ENCODE measurements at regions not wholly inside any gene's neighbourhood (a gene's known extent, or its start where the extent isn't known, plus 50 kb on each side); places are given as distances from the start of the nearest gene placed in this dataset.

DNA sequence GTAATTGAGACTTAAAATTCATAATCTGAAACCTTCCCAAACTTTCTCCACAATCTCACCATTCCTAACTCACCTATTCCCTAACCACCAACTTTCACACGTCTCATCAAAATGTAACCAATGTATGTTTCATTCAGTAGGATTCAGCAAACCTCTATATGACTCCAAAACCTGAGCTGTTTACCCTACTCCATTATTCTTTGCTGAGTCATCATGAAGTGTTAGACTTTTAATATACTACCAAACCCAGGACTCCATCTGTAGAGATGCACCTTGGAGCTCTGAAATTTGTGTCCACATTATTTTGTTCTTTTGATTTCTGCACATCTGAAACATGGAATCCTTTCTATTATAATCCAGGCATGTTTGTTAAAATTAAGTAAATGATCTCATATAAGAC lies 727.0 kb upstream of the PIK3C3 start:
- Mint-ChIP-seq H3K9me3 (peaks cover 8 to 15% of the 10 kb centered on the region in 2 donors), H3K4me1 (ENCODE audit: low read depth in 2 of 2) (no peaks in the 10 kb centered on the region), H3K4me3 (no peak overlapping the region), H3K36me3 (ENCODE audit: insufficient read depth) (peaks cover 3% of the 10 kb centered on the region), H3K27me3 (no peaks in the 10 kb centered on the region), H3K27ac (no peak overlapping the region)
- no peak for DNase-seq
- ATAC-seq (replicated peaks): no peak

DNA sequence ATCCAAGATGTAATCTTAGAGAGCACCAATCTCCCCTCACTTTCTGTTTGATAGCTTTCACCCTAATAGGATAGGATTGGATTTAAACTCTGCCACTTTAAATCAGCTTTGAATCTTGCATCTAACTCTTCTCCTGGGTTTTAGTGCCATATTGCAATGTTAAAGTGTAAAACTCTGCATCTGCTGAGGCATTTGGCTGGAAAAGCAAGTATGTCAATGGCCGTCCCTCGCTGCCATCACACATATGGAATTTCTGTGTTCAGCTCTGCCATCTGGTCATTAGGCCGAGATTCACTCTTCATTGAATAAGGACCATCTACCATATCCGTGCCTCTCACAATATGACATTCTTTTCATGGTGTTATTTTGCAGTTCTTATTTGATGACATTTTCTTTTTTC lies 728.1 kb upstream of the PIK3C3 start:
- Mint-ChIP-seq H3K27ac (no peak overlapping the region), H3K4me3 (no peak overlapping the region), H3K27me3 (no peaks in the 10 kb centered on the region), H3K36me3 (ENCODE audit: insufficient read depth) (peaks cover 3% of the 10 kb centered on the region), H3K4me1 (ENCODE audit: low read depth in 2 of 2) (no peaks in the 10 kb centered on the region), H3K9me3 (peaks cover 8 to 25% of the 10 kb centered on the region in 2 donors)
- DNase-seq (no peak), ATAC-seq (replicated peaks) (no peak)

DNA sequence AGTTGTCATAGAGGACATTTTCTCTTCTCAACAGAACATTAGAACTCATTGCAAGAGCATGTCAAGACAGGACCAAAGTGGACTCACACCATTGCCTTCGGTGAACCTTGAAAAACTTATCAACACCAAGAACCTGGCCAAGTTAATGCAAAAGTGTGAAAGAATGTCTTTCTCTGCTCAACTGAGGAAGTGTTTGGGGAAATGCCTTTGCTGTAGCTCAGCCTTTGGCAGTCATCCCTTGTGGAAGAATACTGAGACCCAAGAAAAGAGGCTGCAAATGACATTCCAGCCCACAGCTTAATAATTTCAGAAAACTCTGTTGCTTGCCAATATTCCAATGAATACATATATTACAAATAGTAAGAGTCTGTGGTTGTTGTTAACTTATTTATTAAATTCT lies 728.8 kb upstream of the PIK3C3 start:
- peaks cover 8 to 27% of the 10 kb centered on the region in 2 donors for H3K9me3 Mint-ChIP-seq
- H3K4me1 Mint-ChIP-seq (ENCODE audit: low read depth in 2 of 2): no peaks in the 10 kb centered on the region
- DNase-seq: no peak
- peaks cover 3% of the 10 kb centered on the region for H3K36me3 Mint-ChIP-seq (ENCODE audit: insufficient read depth)
- no peaks in the 10 kb centered on the region for H3K27me3 Mint-ChIP-seq
- ATAC-seq (replicated peaks): no peak
- no peak overlapping the region for H3K4me3 Mint-ChIP-seq
- H3K27ac Mint-ChIP-seq: no peak overlapping the region

DNA sequence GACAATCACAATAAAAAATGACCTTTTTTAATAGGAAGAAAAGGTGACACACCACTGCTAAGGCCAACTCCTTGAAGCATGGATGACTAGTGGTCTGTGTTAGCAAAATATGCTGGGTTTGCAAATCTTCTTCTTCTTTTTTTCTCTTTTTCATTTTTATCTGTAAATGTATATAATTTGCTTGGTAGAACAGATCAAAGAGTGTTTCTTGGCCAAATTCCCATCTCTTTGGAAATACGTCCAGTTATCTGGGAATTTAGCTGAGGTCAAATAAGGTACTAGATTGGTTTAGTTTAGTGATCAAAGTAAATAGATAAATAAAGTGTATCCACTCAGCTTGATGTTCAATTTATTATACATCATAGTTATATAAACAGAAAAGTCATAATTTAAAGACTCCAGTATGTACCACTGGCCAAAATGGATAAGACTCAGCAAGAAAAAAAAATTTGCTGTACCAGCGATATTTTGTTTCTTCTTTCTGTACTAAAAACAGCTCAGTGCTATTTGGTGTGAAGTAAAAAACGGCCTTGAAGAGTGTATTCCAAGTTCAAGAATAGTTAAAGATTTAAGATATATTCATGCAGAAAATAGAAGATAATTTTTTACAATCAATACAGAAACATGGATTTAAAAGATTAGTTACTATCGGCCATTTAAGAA lies 738.6 kb upstream of the PIK3C3 start:
- H3K27me3 Mint-ChIP-seq: no peaks in the 10 kb centered on the region
- DNase-seq: no peak

DNA sequence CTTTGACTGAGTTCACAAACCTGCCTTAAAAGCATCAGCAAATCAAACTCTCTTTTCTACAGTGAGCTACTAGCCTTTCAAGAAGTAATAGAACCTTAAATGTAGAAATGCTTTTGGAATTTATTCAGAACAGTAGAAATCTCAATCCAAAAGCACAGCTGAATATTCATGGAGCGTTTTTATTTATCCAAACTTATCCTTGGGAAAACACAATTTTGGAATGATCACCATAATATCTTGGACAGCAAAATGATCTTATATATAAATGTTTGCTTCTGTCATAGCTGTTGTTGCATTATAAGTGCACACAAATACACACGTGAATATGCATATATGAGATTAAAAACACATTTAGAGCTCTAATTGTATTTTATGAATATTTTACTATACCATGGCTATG lies 747.3 kb upstream of the PIK3C3 start:
- DNase-seq: no peak
- H3K27me3 Mint-ChIP-seq: no peaks in the 10 kb centered on the region
- no peak overlapping the region for H3K27ac Mint-ChIP-seq
- no peaks in the 10 kb centered on the region for H3K36me3 Mint-ChIP-seq (ENCODE audit: insufficient read depth)
- peaks cover 4 to 5% of the 10 kb centered on the region in 2 donors for H3K9me3 Mint-ChIP-seq
- no peak overlapping the region for H3K4me3 Mint-ChIP-seq
- H3K4me1 Mint-ChIP-seq (ENCODE audit: low read depth in 2 of 2): no peaks in the 10 kb centered on the region
- ATAC-seq (replicated peaks): no peak

More for the DNA sequence above, 738.6 kb upstream of the PIK3C3 start:
- Mint-ChIP-seq H3K36me3 (ENCODE audit: insufficient read depth) (no peaks in the 10 kb centered on the region), H3K9me3 (peaks cover 7% of the 10 kb centered on the region in 2 donors), H3K4me3 (no peak overlapping the region), H3K4me1 (ENCODE audit: low read depth in 2 of 2) (no peaks in the 10 kb centered on the region), H3K27ac (no peak overlapping the region)
- ATAC-seq (replicated peaks): no peak

- peaks cover 0 to 2% of the 10 kb centered on the region in 2 donors for H3K9me3 Mint-ChIP-seq
- ATAC-seq (replicated peaks) (no peak), DNase-seq (no peak)
- no peaks in the 10 kb centered on the region for H3K4me1 Mint-ChIP-seq (ENCODE audit: low read depth in 2 of 2)
- no peaks in the 10 kb centered on the region for H3K27me3 Mint-ChIP-seq
- H3K4me3 Mint-ChIP-seq: no peak overlapping the region
- no peak overlapping the region for H3K27ac Mint-ChIP-seq
- H3K36me3 Mint-ChIP-seq (ENCODE audit: insufficient read depth): no peaks in the 10 kb centered on the region
These were observed 748.6 kb upstream of the PIK3C3 start for GRCh38 chr18:41206341-41206830.

- Mint-ChIP-seq H3K27ac (no peak overlapping the region), H3K27me3 (no peaks in the 10 kb centered on the region), H3K36me3 (ENCODE audit: insufficient read depth) (no peaks in the 10 kb centered on the region), H3K9me3 (peaks cover 2 to 7% of the 10 kb centered on the region in 2 donors), H3K4me1 (ENCODE audit: low read depth in 2 of 2) (no peaks in the 10 kb centered on the region), H3K4me3 (no peak overlapping the region)
- ATAC-seq (replicated peaks) (no peak), DNase-seq (no peak)
These were observed 755.8 kb upstream of the PIK3C3 start for GRCh38 chr18:41199212-41199611.

DNA sequence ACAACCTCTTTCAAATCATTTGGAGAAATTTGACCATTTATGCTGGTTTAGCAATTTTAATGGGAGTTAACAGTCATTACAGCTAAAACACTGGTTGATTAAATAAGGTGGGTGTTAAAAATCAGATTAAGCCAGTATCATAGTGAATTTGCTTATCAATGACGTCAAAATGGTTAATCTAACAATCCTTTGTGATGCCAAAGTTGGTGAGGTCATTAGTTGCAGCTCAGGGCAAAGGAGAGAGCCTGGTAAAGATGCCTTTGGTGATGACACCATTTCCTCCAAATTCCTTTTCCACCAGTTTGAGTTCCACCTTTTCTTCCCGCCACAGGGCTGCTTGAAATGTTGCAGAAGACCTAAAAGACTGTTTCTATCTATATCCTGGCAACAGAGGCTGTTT lies 757.1 kb upstream of the PIK3C3 start:
- Mint-ChIP-seq H3K27ac (no peak overlapping the region), H3K27me3 (no peaks in the 10 kb centered on the region), H3K9me3 (peaks cover 6 to 14% of the 10 kb centered on the region in 2 donors), H3K4me1 (ENCODE audit: low read depth in 2 of 2) (no peaks in the 10 kb centered on the region), H3K4me3 (no peak overlapping the region), H3K36me3 (ENCODE audit: insufficient read depth) (no peaks in the 10 kb centered on the region)
- no peak for ATAC-seq (replicated peaks)
- DNase-seq: no peak

DNA sequence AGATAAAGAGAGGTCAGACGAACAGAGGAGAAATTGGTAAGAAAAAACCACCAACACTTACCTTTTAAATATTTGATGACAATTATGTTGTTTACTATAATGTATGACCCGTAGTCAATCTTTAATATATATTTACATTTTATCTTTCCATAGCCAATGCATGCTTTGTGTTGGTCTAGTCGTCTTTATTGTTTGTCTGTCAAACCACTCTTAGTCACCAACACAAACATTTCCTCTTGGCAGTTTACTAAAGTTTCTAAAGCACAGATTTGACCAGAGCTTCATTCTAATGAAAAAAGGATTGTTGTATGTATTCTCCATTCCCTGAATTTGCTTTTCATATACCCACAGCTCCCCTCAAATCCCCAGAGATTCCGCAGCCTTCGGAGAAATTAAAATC lies 784.7 kb upstream of the PIK3C3 start:
- H3K4me3 Mint-ChIP-seq: no peak overlapping the region
- no peak for DNase-seq
- H3K27ac Mint-ChIP-seq: no peak overlapping the region
- H3K36me3 Mint-ChIP-seq (ENCODE audit: insufficient read depth): no peaks in the 10 kb centered on the region
- no peaks in the 10 kb centered on the region for H3K27me3 Mint-ChIP-seq
- no peak for ATAC-seq (replicated peaks)
- no peaks in the 10 kb centered on the region for H3K4me1 Mint-ChIP-seq (ENCODE audit: low read depth in 2 of 2)
- peaks cover 6 to 14% of the 10 kb centered on the region in 2 donors for H3K9me3 Mint-ChIP-seq

DNA sequence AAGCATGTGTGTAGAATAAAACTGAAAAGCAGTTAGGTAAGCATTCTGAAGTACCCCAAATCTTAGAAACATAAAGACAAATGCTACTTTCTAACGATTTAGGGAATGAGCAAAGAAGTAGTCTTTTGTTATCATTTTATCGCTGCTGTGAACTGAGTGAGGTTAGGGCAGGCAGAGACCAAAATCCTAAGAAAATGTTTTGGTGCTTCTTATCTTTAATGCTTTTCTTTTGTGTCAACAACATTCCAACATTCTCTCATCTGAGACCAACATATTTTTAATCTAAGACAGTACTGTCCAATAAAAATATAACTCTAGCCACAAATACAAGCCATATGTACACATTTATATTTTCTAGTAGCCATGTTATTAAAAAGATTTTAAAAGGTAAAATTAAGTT lies 789.4 kb upstream of the PIK3C3 start:
- DNase-seq: no peak
- no peak for ATAC-seq (replicated peaks)

DNA sequence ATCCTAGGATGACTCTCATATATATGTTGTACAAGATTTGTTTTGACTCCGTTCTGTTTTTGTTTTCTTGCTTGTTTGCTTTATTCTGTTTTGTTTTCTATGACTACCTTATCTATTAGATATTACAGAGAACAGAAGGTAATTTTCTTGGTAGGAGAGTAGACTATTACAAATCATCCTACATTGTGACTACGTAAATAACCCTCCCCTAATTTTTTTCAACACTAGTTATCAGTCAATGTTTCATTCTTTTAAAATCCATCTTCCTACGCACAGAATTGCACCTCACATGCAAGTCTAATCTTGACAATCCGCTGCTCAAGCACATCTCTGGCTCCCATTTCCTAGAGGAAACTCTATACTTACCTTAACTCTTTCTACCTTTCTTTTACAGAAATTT lies 792.3 kb upstream of the PIK3C3 start:
- H3K27me3 Mint-ChIP-seq: no peaks in the 10 kb centered on the region
- ATAC-seq (replicated peaks): no peak
- H3K36me3 Mint-ChIP-seq (ENCODE audit: insufficient read depth): peaks cover 3% of the 10 kb centered on the region
- no peaks in the 10 kb centered on the region for H3K4me1 Mint-ChIP-seq (ENCODE audit: low read depth in 2 of 2)
- no peak overlapping the region for H3K4me3 Mint-ChIP-seq
- no peak overlapping the region for H3K27ac Mint-ChIP-seq
- DNase-seq: no peak
- H3K9me3 Mint-ChIP-seq: peaks cover 1 to 28% of the 10 kb centered on the region in 2 donors

More for the DNA sequence above, 789.4 kb upstream of the PIK3C3 start:
- H3K4me1 Mint-ChIP-seq (ENCODE audit: low read depth in 2 of 2): no peaks in the 10 kb centered on the region
- peaks cover 3 to 28% of the 10 kb centered on the region in 2 donors for H3K9me3 Mint-ChIP-seq
- H3K4me3 Mint-ChIP-seq: no peak overlapping the region
- peaks cover 3% of the 10 kb centered on the region for H3K36me3 Mint-ChIP-seq (ENCODE audit: insufficient read depth)
- H3K27me3 Mint-ChIP-seq: no peaks in the 10 kb centered on the region
- no peak overlapping the region for H3K27ac Mint-ChIP-seq

DNA sequence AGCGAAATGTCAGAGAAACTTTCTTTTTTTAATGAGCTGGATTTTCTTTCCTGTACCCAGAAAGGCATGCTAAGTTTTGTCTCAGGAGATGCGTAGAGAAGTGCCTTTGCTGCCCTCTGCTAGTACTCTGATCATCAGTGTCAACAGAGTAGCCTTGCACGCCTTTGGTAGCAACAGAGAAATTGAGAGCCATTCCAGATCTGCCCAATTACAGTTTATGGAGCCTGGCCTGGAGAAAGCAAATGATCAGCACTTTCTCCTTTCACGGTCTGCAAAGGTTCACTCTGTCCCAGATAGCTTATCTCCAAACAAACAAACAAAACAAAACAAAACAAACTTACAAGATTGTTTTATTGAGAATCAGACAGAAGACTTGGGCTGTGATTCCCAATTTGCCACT lies 792.8 kb upstream of the PIK3C3 start:
- Mint-ChIP-seq H3K27ac (no peak overlapping the region), H3K9me3 (peaks cover 1 to 28% of the 10 kb centered on the region in 2 donors), H3K4me1 (ENCODE audit: low read depth in 2 of 2) (no peaks in the 10 kb centered on the region)

GRCh38 chr18:41155910-41156851 lies 798.9 kb upstream of the PIK3C3 start:
- Mint-ChIP-seq H3K27ac (no peak overlapping the region), H3K36me3 (ENCODE audit: insufficient read depth) (peaks cover 3% of the 10 kb centered on the region), H3K9me3 (peaks cover 8 to 15% of the 10 kb centered on the region in 2 donors), H3K27me3 (no peaks in the 10 kb centered on the region), H3K4me1 (ENCODE audit: low read depth in 2 of 2) (no peaks in the 10 kb centered on the region), H3K4me3 (no peak overlapping the region)
- DNase-seq (no peak), ATAC-seq (replicated peaks) (no peak)

More for the DNA sequence above, 792.8 kb upstream of the PIK3C3 start:
- DNase-seq (no peak), ATAC-seq (replicated peaks) (no peak)
- H3K36me3 Mint-ChIP-seq (ENCODE audit: insufficient read depth): peaks cover 3% of the 10 kb centered on the region
- H3K4me3 Mint-ChIP-seq: no peak overlapping the region
- H3K27me3 Mint-ChIP-seq: no peaks in the 10 kb centered on the region

DNA sequence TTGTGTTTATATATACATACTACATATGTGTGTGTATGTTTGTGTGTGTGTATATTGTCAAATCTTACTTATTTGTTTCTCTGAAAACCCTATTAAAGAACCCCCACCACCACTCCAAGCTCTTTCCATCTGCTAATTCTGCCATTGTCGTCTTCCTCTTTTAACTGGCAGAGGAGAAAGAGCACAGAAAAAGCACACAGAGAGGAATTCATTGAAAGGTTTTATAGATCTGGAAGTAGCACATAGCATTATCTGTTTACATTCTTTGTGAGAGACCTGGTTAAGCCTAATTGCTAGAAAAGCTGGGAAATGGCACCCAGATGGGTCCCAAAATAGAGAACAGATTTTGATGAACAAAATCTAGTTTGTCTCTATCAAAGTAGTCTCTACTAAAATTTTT lies 800.0 kb upstream of the PIK3C3 start:
- no peak for DNase-seq

More for the DNA sequence above, 800.0 kb upstream of the PIK3C3 start:
- H3K4me3 Mint-ChIP-seq: no peak overlapping the region
- ATAC-seq (replicated peaks): no peak
- peaks cover 11 to 15% of the 10 kb centered on the region in 2 donors for H3K9me3 Mint-ChIP-seq
- H3K36me3 Mint-ChIP-seq (ENCODE audit: insufficient read depth): no peaks in the 10 kb centered on the region
- H3K4me1 Mint-ChIP-seq (ENCODE audit: low read depth in 2 of 2): no peaks in the 10 kb centered on the region
- H3K27ac Mint-ChIP-seq: no peak overlapping the region
- H3K27me3 Mint-ChIP-seq: no peaks in the 10 kb centered on the region
